GM12878 (cell line): ENCODE measurements at regions not wholly inside any gene's neighbourhood (a gene's known extent, or its start where the extent isn't known, plus 50 kb on each side); places are given as distances from the start of the nearest gene placed in this dataset.

ENCODE experiments used
- ATAC-seq: fragments of 200-7000 bp; cut with Tn5 transposase; 3 replicates; pipeline ENCODE4 v1.9.1; 2020; ENCODE audit warnings: mild to moderate bottlenecking, moderate library complexity
- BruUV-seq: library from RNA; stranded (reverse); fragments of 400-500 nt; replicated peaks from 2 replicates; lab custom pipeline; 2021; lab: Mats Ljungman, UMichigan
- CTCF ChIA-PET: fragments of 300-600 bp; sonication (Branson Sonifier 250); formaldehyde crosslinking; extraction: SDS; loops from one replicate; lab custom pipeline; 2021; ENCODE audit warnings: inconsistent platforms; lab: Yijun Ruan, JAX
- POLR2A ChIA-PET: fragments of 350-600 bp; formaldehyde crosslinking; extraction: SDS; loops from one replicate; lab custom pipeline; 2021; ENCODE audit warnings: inconsistent platforms; lab: Charles Lee
- RAD21 ChIA-PET: fragments of 300-600 bp; sonication (Branson Sonifier 250); formaldehyde crosslinking; loops from one replicate; lab custom pipeline; 2023; ENCODE audit warnings: antibody characterized with exemption; ENCODE audit not compliant: unreplicated experiment; lab: Charles Lee
- SMC1A ChIA-PET: fragments of 300-600 bp; sonication (Branson Sonifier 250); formaldehyde crosslinking; loops from one replicate; lab custom pipeline; 2023; ENCODE audit not compliant: unreplicated experiment, uncharacterized antibody; lab: Charles Lee
- DNase-seq: peaks from one replicate; pipeline ENCODE4 v3.0.0-alpha.2; 2011; ENCODE audit warnings: low read depth, low spot score
- FAIRE-seq: peaks from 3 replicates; lab custom pipeline; 2011; peaks lifted over from hg19 to GRCh38; lab: Jason Lieb, UNC
- H2AFZ ChIP-seq: 2 replicates; pipeline ENCODE4 v1.6.0; 2011; ENCODE audit warnings: low read depth, low read length, control low read depth; ENCODE audit not compliant: control insufficient read depth
- H3K27ac ChIP-seq: 2 replicates; pipeline ENCODE4 v1.5.1; 2011; ENCODE audit warnings: control low read depth; ENCODE audit not compliant: control insufficient read depth, insufficient read depth
- H3K27me3 ChIP-seq, 2 experiments: replicated peaks in 1 of 2; 2 replicates each; pipeline versions ENCODE4 v1.6.0 to v1.6.1; 2011; ENCODE audit warnings: low read length in 1 of 2; ENCODE audit not compliant: control insufficient read depth in 2 of 2, insufficient read depth in 2 of 2
- H3K36me3 ChIP-seq, 2 experiments: 2 replicates each; pipeline ENCODE4 v1.5.1; 2011; ENCODE audit warnings: low read length in 1 of 2; ENCODE audit not compliant: control insufficient read depth in 2 of 2, insufficient read depth in 2 of 2
- H3K4me1 ChIP-seq: 2 replicates; pipeline ENCODE4 v1.6.1; 2011; ENCODE audit warnings: mild to moderate bottlenecking, low read length, moderate library complexity, mixed read lengths; ENCODE audit not compliant: control insufficient read depth, insufficient read depth
- H3K4me2 ChIP-seq: 2 replicates; pipeline ENCODE4 v1.6.0; 2011; ENCODE audit warnings: control low read depth; ENCODE audit not compliant: control insufficient read depth, insufficient read depth
- H3K4me3 ChIP-seq: fragments of 200-600 bp; sonication (generic); 2 replicates; pipeline ENCODE4 v1.5.1; 2016
- H3K79me2 ChIP-seq: 2 replicates; pipeline ENCODE4 v1.6.0; 2011; ENCODE audit warnings: low read length; ENCODE audit not compliant: control insufficient read depth, insufficient read depth
- H3K9ac ChIP-seq: 2 replicates; pipeline ENCODE4 v1.8.0; 2011; ENCODE audit warnings: low read length, control low read depth, mixed read lengths; ENCODE audit not compliant: control insufficient read depth, insufficient read depth
- H3K9me3 ChIP-seq: replicated peaks from 3 replicates; pipeline ENCODE4 v1.5.1; 2011; ENCODE audit warnings: mild to moderate bottlenecking, low read length; ENCODE audit not compliant: control insufficient read depth, insufficient read depth
- H4K20me1 ChIP-seq: 2 replicates; pipeline ENCODE4 v1.6.0; 2011; ENCODE audit not compliant: control insufficient read depth, insufficient read depth
- CBX5 ChIP-seq: sonication (generic); IDR thresholded peaks from 2 replicates; pipeline ENCODE4 v1.6.1; 2016; ENCODE audit warnings: low read depth, moderate library complexity, mild to moderate bottlenecking, inconsistent platforms
- CHD1 ChIP-seq: IDR thresholded peaks from 2 replicates; pipeline ENCODE4 v1.6.1; 2012; ENCODE audit warnings: low read depth, low read length, improper control_type of control experiment
- EGR1 ChIP-seq, 2 experiments: IDR thresholded peaks; 1 replicate in 1 of 2; 2 replicates in 1 of 2; pipeline ENCODE4 v1.6.1; 2011 to 2012; ENCODE audit warnings: low read depth in 2 of 2, low read length in 2 of 2, borderline replicate concordance in 1 of 2, mild to moderate bottlenecking in 1 of 2, moderate library complexity in 1 of 2
- FOXM1 ChIP-seq: IDR thresholded peaks from 2 replicates; pipeline ENCODE4 v1.6.1; 2012; ENCODE audit warnings: low read depth, mild to moderate bottlenecking, inconsistent platforms, low read length, moderate library complexity
- HDGF ChIP-seq: fragments of 450-650 bp; IDR thresholded peaks from 2 replicates; pipeline ENCODE4 v1.6.1; 2016; ENCODE audit warnings: antibody characterized with exemption
- POLR2AphosphoS5 ChIP-seq: IDR thresholded peaks from 2 replicates; pipeline ENCODE4 v1.6.1; 2011; ENCODE audit warnings: mild to moderate bottlenecking, low read length, inconsistent platforms
- RCOR1 ChIP-seq: conservative IDR thresholded peaks from 2 replicates; pipeline ENCODE4 v1.6.1; 2012; ENCODE audit warnings: low read depth, low read length, improper control_type of control experiment
- RELA ChIP-seq: fragments of 450-650 bp; IDR thresholded peaks from 2 replicates; pipeline ENCODE4 v1.8.0; 2014; ENCODE audit warnings: borderline replicate concordance; ENCODE audit not compliant: partially characterized antibody
- SRF ChIP-seq, 2 experiments: IDR thresholded peaks; 2 replicates each; pipeline ENCODE4 v1.6.1; 2011; ENCODE audit warnings: low read depth in 2 of 2, low read length in 2 of 2, mild to moderate bottlenecking in 1 of 2, moderate library complexity in 1 of 2
- YBX1 ChIP-seq: fragments of 450-650 bp; IDR thresholded peaks from 2 replicates; pipeline ENCODE4 v1.6.1; 2016; ENCODE audit warnings: antibody characterized with exemption
- ZNF217 ChIP-seq: fragments of 450-650 bp; IDR thresholded peaks from 2 replicates; pipeline ENCODE4 v1.6.1; 2017; ENCODE audit warnings: antibody characterized with exemption, mild to moderate bottlenecking
- ZNF24 ChIP-seq: fragments of 450-650 bp; IDR thresholded peaks from 2 replicates; pipeline ENCODE4 v1.6.1; 2017; ENCODE audit warnings: antibody characterized with exemption, mild to moderate bottlenecking
- WGBS: methylation state at CpG from one replicate; pipeline ENCODE4 v1.1.6; 2016; ENCODE audit warnings: low lambda C conversion rate; ENCODE audit not compliant: insufficient replicate concordance, insufficient coverage; ENCODE audit errors: missing lambda C conversion rate; 5-methylcytosine and 5-hydroxymethylcytosine counted together
- in situ Hi-C: fragments of 300-500 bp; cut with MboI; formaldehyde crosslinking; loops from 9 replicates; pipeline ENCODE4 v1.14.3; 2018; ENCODE audit warnings: mixed read lengths
- intact Hi-C: fragments of 100-400 bp; cut with micrococcal nuclease; formaldehyde crosslinking; loops from one replicate; pipeline ENCODE4 v1.14.2; 2022; ENCODE audit not compliant: unreplicated experiment
- TF ChIP-seq, protein P1 (sequence below): fragments of 450-650 bp; IDR thresholded peaks from 2 replicates; pipeline ENCODE4 v1.6.1; 2017; ENCODE audit warnings: low read depth, mild to moderate bottlenecking, moderate library complexity
- TF ChIP-seq, protein P2 (sequence below): IDR thresholded peaks from 2 replicates; pipeline ENCODE4 v1.6.1; 2012; ENCODE audit warnings: low read depth, low read length, improper control_type of control experiment

DNA sequence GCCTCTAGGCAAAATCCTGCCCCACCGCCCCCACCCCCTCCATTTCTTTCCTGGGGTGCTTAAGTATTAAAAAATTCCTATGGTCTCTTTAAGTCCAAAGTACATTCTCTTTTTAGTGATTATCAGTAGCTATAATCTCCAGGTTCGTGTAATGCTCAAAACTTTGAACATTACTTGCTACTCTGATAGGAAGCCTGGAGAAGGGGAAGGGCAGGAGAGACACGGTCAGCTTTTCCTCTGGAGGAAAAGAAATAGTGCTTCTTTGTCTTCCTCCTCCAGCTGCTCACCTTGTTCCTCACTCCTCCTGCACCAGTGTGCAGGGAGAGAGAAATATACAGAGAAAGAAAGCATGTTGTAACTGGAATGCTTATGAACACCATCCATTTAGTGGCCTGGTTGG, 80.4 kb downstream of the PPP1R2C start:
- WGBS: 30% methylated on average over 3 of the region's 3 CpGs
- no peak overlapping the region for H3K27ac ChIP-seq
- no peaks in the 10 kb centered on the region for H3K27me3 ChIP-seq
- intact Hi-C loops: no loop called here
- in situ Hi-C loops: no loop called here
- no peaks in the 10 kb centered on the region for H3K79me2 ChIP-seq
- BruUV-seq: no TSS peak
- FAIRE-seq (no peak), ATAC-seq (no peak), DNase-seq (no peak)
- ChIA-PET RAD21 (no interaction called here), POLR2A (interaction anchor here (0.7 kb wide), 1 partner anchor 315 kb away, joined by 3 read pairs; no protein-coding TSS in a partner anchor), SMC1A (no interaction called here), CTCF (no interaction called here)
- no peak overlapping the region for H3K4me3 ChIP-seq
- H4K20me1 ChIP-seq: no peaks in the 10 kb centered on the region
- H3K9me3 ChIP-seq: no peaks in the 10 kb centered on the region
- no peaks in the 10 kb centered on the region for H3K36me3 ChIP-seq
- no peaks in the 10 kb centered on the region for H3K4me1 ChIP-seq
- H2AFZ ChIP-seq: no peak overlapping the region
- TF ChIP-seq YBX1 (no peak), HDGF (no peak), POLR2AphosphoS5 (no peak), ZNF217 (no peak), RCOR1 (no peak), CHD1 (no peak), FOXM1 (no peak), ZNF24 (no peak), EGR1 (IDR thresholded peaks at IDR 0.05; ENCODE audit: borderline replicate concordance in 1 of 2, low read depth in 2 of 2, low read length in 2 of 2) (no peak), RELA (no peak), SRF (IDR thresholded peaks at IDR 0.05; ENCODE audit: low read depth in 2 of 2, low read length in 2 of 2) (no peak), CBX5 (no peak)
- TF ChIP-seq, protein P1, sequence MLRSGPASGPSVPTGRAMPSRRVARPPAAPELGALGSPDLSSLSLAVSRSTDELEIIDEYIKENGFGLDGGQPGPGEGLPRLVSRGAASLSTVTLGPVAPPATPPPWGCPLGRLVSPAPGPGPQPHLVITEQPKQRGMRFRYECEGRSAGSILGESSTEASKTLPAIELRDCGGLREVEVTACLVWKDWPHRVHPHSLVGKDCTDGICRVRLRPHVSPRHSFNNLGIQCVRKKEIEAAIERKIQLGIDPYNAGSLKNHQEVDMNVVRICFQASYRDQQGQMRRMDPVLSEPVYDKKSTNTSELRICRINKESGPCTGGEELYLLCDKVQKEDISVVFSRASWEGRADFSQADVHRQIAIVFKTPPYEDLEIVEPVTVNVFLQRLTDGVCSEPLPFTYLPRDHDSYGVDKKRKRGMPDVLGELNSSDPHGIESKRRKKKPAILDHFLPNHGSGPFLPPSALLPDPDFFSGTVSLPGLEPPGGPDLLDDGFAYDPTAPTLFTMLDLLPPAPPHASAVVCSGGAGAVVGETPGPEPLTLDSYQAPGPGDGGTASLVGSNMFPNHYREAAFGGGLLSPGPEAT: no peak
- TF ChIP-seq, protein P2, sequence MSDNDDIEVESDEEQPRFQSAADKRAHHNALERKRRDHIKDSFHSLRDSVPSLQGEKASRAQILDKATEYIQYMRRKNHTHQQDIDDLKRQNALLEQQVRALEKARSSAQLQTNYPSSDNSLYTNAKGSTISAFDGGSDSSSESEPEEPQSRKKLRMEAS: no peak
- no peak overlapping the region for H3K9ac ChIP-seq
- no peak overlapping the region for H3K4me2 ChIP-seq
